RPMI8226 (cell line): ENCODE measurements at regions not wholly inside any gene's neighbourhood (a gene's known extent, or its start where the extent isn't known, plus 50 kb on each side); places are given as distances from the start of the nearest gene placed in this dataset.
"Not testable (repeated sequence)": the region's sequence is repeated elsewhere in the genome, so short reads cannot be mapped to it uniquely, and the experiment has no call there.

Source experiments
- DNase-seq: peaks from one replicate; pipeline ENCODE4 v3.0.0-alpha.2; 2015

- DNase-seq: no peak
These were observed 2095.0 kb upstream of the ACO1 start for GRCh38 chr9:30289435-30289834.

GRCh38 chr9:30292026-30292425 lies 2092.4 kb upstream of the ACO1 start:
- DNase-seq: not testable (repeated sequence)

GRCh38 chr9:30293231-30293630 lies 2091.2 kb upstream of the ACO1 start:
- no peak for DNase-seq

GRCh38 chr9:30299126-30299780 lies 2085.2 kb upstream of the ACO1 start:
- DNase-seq: no peak

- DNase-seq: no peak
These were observed 2083.0 kb upstream of the ACO1 start for GRCh38 chr9:30301271-30301963.

- DNase-seq: no peak
These were observed 2073.7 kb upstream of the ACO1 start for GRCh38 chr9:30310711-30311110.

GRCh38 chr9:30329431-30329830 lies 2055.0 kb upstream of the ACO1 start:
- DNase-seq: no peak

- no peak for DNase-seq
These were observed 2035.5 kb upstream of the ACO1 start for GRCh38 chr9:30348904-30349303.

GRCh38 chr9:30349526-30350513 lies 2034.6 kb upstream of the ACO1 start:
- DNase-seq: no peak

- no peak for DNase-seq
These were observed 2028.2 kb upstream of the ACO1 start for GRCh38 chr9:30356221-30356620.

GRCh38 chr9:30362373-30362772 lies 2022.1 kb upstream of the ACO1 start:
- no peak for DNase-seq

GRCh38 chr9:30366140-30366539 lies 2018.3 kb upstream of the ACO1 start:
- DNase-seq: not testable (repeated sequence)

GRCh38 chr9:30382271-30382670 lies 2002.2 kb upstream of the ACO1 start:
- no peak for DNase-seq

GRCh38 chr9:30410273-30410672 lies 1974.2 kb upstream of the ACO1 start:
- no peak for DNase-seq

GRCh38 chr9:30411571-30411970 lies 1972.9 kb upstream of the ACO1 start:
- no peak for DNase-seq

GRCh38 chr9:30459156-30459555 lies 1925.3 kb upstream of the ACO1 start:
- no peak for DNase-seq

GRCh38 chr9:30476826-30477225 lies 1907.6 kb upstream of the ACO1 start:
- no peak for DNase-seq

GRCh38 chr9:30478684-30479083 lies 1905.8 kb upstream of the ACO1 start:
- no peak for DNase-seq

GRCh38 chr9:30482499-30482898 lies 1901.9 kb upstream of the ACO1 start:
- DNase-seq: no peak

GRCh38 chr9:30484690-30485089 lies 1899.8 kb upstream of the ACO1 start:
- no peak for DNase-seq

GRCh38 chr9:30504502-30504905 lies 1879.9 kb upstream of the ACO1 start:
- no peak for DNase-seq

GRCh38 chr9:30505311-30505710 lies 1879.1 kb upstream of the ACO1 start:
- no peak for DNase-seq

GRCh38 chr9:30506749-30507148 lies 1877.7 kb upstream of the ACO1 start:
- no peak for DNase-seq

GRCh38 chr9:30507166-30507565 lies 1877.3 kb upstream of the ACO1 start:
- DNase-seq: no peak
